ENCODE measurements at regions not wholly inside any gene's neighbourhood (a gene's known extent, or its start where the extent isn't known, plus 50 kb on each side); places are given as distances from the start of the nearest gene placed in this dataset.

DNA sequence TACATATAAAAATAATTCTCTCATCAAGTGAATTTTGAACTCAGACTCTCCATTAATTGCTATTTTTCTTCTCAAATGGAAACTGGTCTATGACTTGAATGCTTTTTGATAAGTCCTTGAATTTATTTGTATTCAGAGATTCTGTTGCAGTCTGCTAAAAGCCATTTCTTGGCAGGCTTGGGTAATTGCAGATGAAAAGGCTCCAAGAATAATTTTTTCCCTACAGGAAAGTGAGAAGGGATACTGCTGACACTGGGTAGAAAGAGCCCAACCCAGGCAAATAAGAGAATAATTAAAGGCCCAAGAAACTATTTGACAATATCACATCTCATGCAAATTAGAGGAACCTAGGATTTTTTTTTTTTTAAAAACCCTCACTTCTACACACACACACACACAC, 246.5 kb upstream of the DDI1 start:
- TF ChIP-seq, protein P1, sequence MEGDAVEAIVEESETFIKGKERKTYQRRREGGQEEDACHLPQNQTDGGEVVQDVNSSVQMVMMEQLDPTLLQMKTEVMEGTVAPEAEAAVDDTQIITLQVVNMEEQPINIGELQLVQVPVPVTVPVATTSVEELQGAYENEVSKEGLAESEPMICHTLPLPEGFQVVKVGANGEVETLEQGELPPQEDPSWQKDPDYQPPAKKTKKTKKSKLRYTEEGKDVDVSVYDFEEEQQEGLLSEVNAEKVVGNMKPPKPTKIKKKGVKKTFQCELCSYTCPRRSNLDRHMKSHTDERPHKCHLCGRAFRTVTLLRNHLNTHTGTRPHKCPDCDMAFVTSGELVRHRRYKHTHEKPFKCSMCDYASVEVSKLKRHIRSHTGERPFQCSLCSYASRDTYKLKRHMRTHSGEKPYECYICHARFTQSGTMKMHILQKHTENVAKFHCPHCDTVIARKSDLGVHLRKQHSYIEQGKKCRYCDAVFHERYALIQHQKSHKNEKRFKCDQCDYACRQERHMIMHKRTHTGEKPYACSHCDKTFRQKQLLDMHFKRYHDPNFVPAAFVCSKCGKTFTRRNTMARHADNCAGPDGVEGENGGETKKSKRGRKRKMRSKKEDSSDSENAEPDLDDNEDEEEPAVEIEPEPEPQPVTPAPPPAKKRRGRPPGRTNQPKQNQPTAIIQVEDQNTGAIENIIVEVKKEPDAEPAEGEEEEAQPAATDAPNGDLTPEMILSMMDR (IDR thresholded peaks at IDR 0.05 in 2 of 3, conservative IDR thresholded peaks at IDR 0.05 in 1 of 3; ENCODE audit: control insufficient read depth in 2 of 3, extremely low read depth in 1 of 3, insufficient read depth in 1 of 3, low read depth in 3 of 3, low read length in 3 of 3): no peak
- TF ChIP-seq BRCA1 (IDR thresholded peaks at IDR 0.05; ENCODE audit: low read depth, low read length) (no peak), KDM1A (IDR thresholded peaks at IDR 0.05; ENCODE audit: borderline replicate concordance) (no peak), JUND (IDR thresholded peaks at IDR 0.05; ENCODE audit: low read depth, low read length) (no peak), TAF1 (IDR thresholded peaks at IDR 0.05; ENCODE audit: borderline replicate concordance, low read depth, low read length) (no peak), CHD1 (IDR thresholded peaks at IDR 0.05; ENCODE audit: low read depth, low read length) (no peak), POLR2A (IDR thresholded peaks at IDR 0.05; ENCODE audit: low read depth, low read length) (no peak), CBFB (IDR thresholded peaks at IDR 0.05; ENCODE audit: low read depth) (no peak), BHLHE40 (IDR thresholded peaks at IDR 0.05; ENCODE audit: borderline replicate concordance in 1 of 2, low read depth in 2 of 2, low read length in 1 of 2) (no peak)
- TF ChIP-seq, protein P2, sequence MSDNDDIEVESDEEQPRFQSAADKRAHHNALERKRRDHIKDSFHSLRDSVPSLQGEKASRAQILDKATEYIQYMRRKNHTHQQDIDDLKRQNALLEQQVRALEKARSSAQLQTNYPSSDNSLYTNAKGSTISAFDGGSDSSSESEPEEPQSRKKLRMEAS (IDR thresholded peaks at IDR 0.05; ENCODE audit: low read depth, low read length): no peak
- TF ChIP-seq, protein P3, sequence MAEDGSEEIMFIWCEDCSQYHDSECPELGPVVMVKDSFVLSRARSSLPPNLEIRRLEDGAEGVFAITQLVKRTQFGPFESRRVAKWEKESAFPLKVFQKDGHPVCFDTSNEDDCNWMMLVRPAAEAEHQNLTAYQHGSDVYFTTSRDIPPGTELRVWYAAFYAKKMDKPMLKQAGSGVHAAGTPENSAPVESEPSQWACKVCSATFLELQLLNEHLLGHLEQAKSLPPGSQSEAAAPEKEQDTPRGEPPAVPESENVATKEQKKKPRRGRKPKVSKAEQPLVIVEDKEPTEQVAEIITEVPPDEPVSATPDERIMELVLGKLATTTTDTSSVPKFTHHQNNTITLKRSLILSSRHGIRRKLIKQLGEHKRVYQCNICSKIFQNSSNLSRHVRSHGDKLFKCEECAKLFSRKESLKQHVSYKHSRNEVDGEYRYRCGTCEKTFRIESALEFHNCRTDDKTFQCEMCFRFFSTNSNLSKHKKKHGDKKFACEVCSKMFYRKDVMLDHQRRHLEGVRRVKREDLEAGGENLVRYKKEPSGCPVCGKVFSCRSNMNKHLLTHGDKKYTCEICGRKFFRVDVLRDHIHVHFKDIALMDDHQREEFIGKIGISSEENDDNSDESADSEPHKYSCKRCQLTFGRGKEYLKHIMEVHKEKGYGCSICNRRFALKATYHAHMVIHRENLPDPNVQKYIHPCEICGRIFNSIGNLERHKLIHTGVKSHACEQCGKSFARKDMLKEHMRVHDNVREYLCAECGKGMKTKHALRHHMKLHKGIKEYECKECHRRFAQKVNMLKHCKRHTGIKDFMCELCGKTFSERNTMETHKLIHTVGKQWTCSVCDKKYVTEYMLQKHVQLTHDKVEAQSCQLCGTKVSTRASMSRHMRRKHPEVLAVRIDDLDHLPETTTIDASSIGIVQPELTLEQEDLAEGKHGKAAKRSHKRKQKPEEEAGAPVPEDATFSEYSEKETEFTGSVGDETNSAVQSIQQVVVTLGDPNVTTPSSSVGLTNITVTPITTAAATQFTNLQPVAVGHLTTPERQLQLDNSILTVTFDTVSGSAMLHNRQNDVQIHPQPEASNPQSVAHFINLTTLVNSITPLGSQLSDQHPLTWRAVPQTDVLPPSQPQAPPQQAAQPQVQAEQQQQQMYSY (CRISPR knock-in tag; IDR thresholded peaks at IDR 0.05): no peak

All from GM12878 (cell line).